ENCODE measurements at regions not wholly inside any gene's neighbourhood (a gene's known extent, or its start where the extent isn't known, plus 50 kb on each side); places are given as distances from the start of the nearest gene placed in this dataset.
"Not testable (repeated sequence)": the region's sequence is repeated elsewhere in the genome, so short reads cannot be mapped to it uniquely, and the experiment has no call there.

DNA sequence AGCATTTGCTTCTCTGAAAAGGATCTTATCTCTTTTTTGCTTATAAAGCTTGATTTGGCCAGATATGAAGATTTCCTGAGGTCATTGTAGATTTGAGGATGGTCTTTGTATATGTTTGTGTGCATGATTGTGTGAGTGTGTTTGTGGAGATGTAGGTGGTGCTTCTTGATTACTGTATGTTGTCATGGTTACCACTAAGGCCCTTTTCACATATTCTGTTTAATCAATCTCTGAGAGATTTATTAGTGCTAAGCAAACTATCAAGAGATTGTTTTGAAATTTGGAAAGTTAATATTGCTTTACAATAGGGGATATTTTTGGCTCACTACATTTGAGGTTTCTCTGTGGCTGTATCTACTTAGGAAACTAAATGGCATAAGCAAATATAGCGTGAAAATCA, 191.7 kb downstream of the S1PR1 start:
- no peak for DNase-seq

DNA sequence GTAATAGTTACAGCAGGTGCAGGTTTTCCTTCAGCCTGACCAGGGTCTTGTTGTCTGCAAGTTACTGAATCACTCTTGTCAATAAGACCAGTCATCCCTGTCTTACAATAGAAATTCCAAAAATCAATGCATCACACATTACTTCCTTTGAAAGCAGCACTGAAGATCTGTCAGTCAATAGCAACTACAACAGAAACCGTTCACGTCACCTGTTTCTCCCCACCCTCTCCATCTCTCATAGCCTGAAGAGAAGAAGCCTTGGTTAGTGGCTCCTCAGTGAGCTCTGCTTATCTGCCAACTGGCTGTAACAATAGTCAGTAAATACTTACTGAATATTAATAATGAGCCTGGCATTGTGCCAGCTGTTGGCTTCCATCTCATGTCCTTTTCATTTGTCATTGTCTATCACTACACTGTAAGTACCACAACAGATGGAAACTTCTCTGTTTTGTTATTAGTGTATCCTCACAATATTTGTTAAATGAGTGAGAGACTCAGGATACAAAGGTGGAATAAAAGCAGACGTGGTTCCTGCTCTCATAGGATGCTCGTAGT, 195.2 kb downstream of the S1PR1 start:
- DNase-seq: no peak

GRCh38 chr1:101435831-101436511, 199.2 kb downstream of the S1PR1 start:
- no peak for DNase-seq

DNA sequence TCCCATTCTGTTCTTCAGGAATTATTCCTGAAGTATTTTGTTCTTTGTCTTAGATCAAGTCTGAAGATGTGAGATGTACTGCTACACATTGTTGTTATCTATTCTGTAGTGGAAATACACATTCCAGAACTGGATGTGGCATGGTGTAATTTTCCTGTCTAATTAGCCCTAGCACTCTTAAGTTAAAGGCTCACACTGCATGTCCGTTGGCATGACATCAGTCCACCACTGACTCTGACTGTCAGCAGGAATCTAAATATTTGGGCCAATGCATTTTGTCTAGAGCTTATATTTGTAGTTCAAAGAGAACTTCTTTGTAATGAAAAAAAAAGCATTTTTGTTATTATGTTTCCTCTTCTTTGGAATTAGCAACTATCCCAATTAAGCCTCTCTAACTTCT, 201.0 kb downstream of the S1PR1 start:
- no peak for DNase-seq

GRCh38 chr1:101438359-101438758, 201.5 kb downstream of the S1PR1 start:
- DNase-seq: no peak

- no peak for DNase-seq
These were observed 203.7 kb downstream of the S1PR1 start for GRCh38 chr1:101440485-101440884.

- DNase-seq: no peak
These were observed 207.6 kb downstream of the S1PR1 start for GRCh38 chr1:101444381-101444780.

DNA sequence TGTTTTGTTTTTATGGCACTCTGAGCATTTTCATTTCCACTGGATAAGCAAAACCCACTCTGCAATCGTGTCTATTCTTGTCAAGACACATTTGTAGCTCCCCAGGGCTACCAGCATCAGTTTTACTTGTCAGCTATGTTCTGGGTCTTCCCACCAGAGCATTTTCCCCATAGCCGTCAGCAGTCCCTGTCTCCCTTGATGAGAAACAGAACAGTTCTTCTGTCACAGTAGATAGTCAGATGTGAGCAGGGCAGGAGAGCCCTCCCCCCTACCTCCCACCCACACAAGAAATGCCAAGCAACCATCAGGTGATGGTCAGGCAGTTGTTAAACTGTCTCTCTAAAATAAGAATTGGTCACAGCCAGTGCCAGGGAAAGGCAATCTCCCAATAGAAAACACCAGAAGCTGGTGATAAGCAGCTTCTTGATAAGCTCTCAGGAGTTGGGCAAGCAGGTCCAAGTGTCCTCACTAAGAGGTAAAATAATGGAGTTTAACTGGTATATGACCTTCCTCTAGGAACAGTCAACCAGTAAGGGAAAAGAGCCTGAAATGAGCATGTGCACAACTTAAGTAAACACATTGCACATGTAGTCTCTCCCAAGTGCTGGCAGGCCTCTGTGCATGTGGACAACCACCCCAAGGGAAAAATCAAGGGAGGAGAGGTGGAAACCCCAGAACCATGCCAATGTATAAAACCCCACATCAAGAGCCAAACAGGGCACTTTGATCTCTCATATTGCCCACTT, 208.2 kb downstream of the S1PR1 start:
- DNase-seq: no peak

DNA sequence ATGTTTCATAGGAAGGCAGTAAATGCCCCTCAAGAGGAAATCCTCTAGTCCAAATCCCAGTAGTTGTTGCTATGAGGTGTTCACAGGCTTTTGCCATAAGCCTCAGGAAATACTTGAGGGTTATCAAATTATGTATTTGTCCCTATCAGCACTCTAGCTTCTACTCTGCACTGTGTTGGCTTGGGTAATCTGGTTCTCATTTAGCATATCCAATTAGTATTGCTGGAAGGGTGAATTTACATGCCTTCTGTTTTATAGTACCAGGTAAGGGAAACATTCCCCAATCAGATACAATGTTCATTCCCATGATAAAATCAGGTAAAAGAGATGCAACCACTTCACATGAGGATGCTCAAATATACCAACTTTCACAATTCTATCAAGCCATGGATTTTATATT, 211.2 kb downstream of the S1PR1 start:
- no peak for DNase-seq

- not testable (repeated sequence) for DNase-seq
These were observed 213.9 kb downstream of the S1PR1 start for GRCh38 chr1:101450691-101451090.

DNA sequence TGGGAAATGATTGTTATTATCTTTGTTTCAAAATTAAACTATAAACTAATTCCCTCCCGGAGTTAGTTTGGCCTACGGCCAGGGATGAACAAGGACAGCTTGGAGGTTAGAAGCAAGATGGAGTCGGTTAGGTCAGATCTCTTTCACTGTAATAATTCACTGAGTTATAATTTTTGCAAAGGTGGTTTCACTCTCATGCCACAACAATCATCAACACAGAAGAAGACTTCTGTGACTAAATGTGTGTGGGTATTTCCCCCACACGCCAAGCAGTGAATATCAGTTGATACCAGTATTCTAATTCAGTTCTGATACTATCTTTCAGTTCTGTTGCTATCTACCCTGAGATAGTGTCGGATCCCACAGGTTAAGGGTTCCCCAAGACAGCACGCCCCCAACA, 215.1 kb downstream of the S1PR1 start:
- DNase-seq: no peak

GRCh38 chr1:101452825-101453224, 216.0 kb downstream of the S1PR1 start:
- DNase-seq: no peak

GRCh38 chr1:101453844-101454243, 217.0 kb downstream of the S1PR1 start:
- no peak for DNase-seq

- no peak for DNase-seq
These were observed 218.3 kb downstream of the S1PR1 start for GRCh38 chr1:101455166-101455565.

- no peak for DNase-seq
These were observed 223.9 kb downstream of the S1PR1 start for GRCh38 chr1:101460739-101461138.

GRCh38 chr1:101463195-101463594, 226.4 kb downstream of the S1PR1 start:
- no peak for DNase-seq

GRCh38 chr1:101465941-101466340, 229.1 kb downstream of the S1PR1 start:
- DNase-seq: no peak

- peak; percentile 1 for DNase-seq
These were observed 237.3 kb downstream of the S1PR1 start for GRCh38 chr1:101474039-101474665.

DNA sequence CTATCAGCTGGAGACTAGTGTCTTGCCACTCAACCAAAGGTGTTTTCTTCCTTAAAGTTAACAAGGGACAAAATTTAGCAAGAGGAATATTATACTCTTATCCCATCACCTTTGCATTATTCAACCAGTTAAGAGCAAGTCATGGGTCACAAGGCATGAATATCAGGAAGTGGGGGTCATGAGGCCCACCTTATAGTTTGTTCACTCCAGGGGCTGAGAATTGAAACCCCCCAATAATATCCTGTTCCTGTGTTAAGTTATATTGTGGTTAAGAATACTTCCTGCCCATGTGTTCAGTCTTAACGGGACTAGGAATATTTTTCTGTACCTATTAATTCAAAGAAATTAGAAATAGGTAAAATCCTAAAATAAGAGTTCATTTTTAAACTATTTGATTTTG, 239.7 kb downstream of the S1PR1 start:
- DNase-seq: no peak

GRCh38 chr1:101479945-101480344, 243.1 kb downstream of the S1PR1 start:
- DNase-seq: no peak

GRCh38 chr1:101482306-101482705, 245.5 kb downstream of the S1PR1 start:
- no peak for DNase-seq

GRCh38 chr1:101483982-101484688, 247.3 kb downstream of the S1PR1 start:
- DNase-seq: no peak

GRCh38 chr1:101484689-101485338, 248.0 kb downstream of the S1PR1 start:
- DNase-seq: no peak
